GM18505 (cell line): ENCODE measurements at regions not wholly inside any gene's neighbourhood (a gene's known extent, or its start where the extent isn't known, plus 50 kb on each side); places are given as distances from the start of the nearest gene placed in this dataset.
"Not testable (repeated sequence)": the region's sequence is repeated elsewhere in the genome, so short reads cannot be mapped to it uniquely, and the experiment has no call there.

Experiments
- ATAC-seq: cut with Tn5 transposase; IDR thresholded peaks from one replicate; pipeline ENCODE4 v1.9.1; 2021; ENCODE audit not compliant: unreplicated experiment

DNA sequence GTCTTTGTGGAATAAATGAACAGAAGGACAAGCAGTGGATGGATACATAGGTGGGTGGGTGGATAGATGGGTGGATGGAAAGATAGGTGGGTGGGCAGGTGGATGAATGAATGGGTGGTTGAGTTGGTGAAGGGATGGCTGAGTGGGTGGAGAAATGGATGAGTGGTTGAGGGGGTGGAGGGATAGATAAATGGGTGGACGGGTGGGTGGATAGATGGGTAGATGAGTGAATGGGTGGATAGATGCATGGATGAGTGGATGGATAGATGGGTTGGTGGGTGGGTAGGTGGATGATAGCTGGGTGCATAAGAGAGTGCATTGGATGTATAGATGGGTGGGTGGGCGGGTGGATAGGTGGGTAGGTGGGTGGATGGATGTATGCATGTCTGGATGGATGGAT, 63.5 kb downstream of the UNC93B1 start:
- not testable (repeated sequence) for ATAC-seq

- not testable (repeated sequence) for ATAC-seq
Measured at GRCh38 chr11:67938964-67939363, 64.9 kb downstream of the UNC93B1 start.

- not testable (repeated sequence) for ATAC-seq
Measured at GRCh38 chr11:67938371-67938770, 65.5 kb downstream of the UNC93B1 start.

GRCh38 chr11:67923565-67923964, 80.3 kb downstream of the UNC93B1 start:
- ATAC-seq = not testable (repeated sequence)

- ATAC-seq = not testable (repeated sequence)
Measured at GRCh38 chr11:67920546-67920945, 83.4 kb downstream of the UNC93B1 start.

- ATAC-seq = not testable (repeated sequence)
Measured at GRCh38 chr11:67912184-67912583, 91.7 kb downstream of the UNC93B1 start.

DNA sequence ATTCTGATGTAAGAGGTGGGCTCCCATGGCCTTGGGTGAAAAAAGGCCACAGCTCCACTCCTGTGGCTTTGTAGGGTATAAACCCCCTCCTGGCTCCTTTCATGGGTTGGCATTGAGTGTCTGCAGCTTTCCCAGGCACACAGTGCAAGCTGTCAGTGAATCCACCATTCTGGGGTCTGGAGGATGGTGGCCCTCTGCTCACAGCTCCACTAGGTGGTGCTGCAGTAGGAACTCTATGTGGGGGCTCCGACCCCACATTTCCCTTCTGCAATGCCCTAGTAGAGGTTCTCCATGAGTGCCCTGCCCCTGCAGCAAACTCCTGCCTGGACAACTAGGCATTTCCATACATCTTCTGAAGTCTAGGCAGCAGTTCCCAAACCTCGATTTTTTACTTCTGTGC, 92.7 kb downstream of the UNC93B1 start:
- ATAC-seq = not testable (repeated sequence)

- not testable (repeated sequence) for ATAC-seq
Measured at GRCh38 chr11:67910803-67911202, 93.1 kb downstream of the UNC93B1 start.

DNA sequence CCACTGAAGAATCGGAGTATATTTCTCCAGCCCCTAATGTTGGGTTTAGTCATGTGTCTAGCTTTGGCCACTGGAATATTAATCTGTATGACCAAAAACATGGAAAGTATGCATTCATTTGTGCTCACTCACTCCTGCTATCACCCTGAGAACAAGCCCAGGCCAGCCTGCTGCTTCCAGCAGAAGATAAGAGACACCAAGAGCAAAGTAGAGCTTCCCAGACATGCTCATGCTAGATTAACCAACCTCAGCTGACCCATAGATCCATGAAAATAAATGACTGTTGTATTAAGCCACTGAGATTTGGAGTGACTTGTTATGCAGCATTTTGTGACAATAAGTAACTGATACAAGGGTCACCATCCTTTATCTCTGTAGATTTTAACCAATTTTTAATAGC, 96.9 kb downstream of the UNC93B1 start:
- ATAC-seq = not testable (repeated sequence)

GRCh38 chr11:67899462-67899861, 104.4 kb downstream of the UNC93B1 start:
- ATAC-seq = not testable (repeated sequence)

DNA sequence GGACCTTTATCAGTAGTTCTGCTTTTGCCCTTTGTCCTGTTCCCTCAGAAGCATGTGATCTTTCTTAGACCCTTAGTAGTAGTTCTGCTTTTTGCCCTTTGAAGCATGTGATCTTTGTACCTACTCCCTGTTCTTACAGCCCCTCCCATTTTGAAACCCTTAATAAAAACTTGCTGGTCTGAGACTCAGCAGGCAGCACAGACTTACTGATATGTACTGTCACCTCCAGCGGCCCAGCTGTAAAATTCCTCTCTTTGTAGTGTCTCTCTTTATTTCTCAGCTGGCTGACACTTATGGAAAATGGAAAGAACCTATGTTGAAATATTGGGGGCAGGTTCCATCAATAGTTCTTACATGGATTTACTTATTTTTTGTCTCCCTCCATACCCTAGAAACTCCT, 110.4 kb downstream of the UNC93B1 start:
- not testable (repeated sequence) for ATAC-seq

DNA sequence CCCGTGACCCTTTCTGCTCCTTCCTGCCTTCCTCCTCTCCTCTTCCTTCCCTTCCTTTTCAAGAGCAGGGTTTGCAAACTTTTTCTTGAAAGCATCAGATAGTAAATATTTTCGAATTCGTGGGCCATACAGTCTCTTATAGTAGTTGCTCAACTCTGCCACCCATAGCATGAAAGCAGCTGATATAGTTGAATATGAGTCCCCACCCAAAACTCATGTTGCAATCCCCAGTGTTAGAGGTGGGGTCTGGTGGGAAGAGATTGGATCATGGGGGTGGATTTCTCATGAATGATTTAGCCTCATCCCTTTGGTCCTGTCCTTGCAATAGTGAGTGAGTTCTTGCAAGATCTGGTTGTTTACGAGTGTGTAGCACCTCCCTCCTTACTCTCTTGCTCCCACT, 114.3 kb downstream of the UNC93B1 start:
- not testable (repeated sequence) for ATAC-seq

GRCh38 chr11:67888056-67888455, 115.8 kb downstream of the UNC93B1 start:
- ATAC-seq = not testable (repeated sequence)

DNA sequence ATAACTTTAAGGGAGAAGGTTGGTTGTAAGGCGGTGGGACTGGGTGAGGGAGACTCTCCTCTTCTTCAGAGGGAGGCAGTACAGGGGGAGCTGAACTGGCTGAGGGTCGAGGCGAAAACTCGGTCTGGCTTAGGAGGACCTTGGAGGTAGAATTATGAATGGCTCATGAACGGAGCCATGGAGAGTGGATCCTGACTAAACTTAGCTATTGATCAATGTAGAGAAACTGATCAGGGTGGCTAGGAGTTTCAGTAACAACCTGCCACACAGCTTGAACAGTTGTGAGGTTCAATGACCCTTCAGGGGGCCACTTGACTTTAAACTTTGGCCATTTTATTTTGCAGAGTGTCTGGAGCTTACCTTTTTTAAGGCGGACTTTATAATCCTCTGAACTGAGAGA, 117.2 kb downstream of the UNC93B1 start:
- not testable (repeated sequence) for ATAC-seq

DNA sequence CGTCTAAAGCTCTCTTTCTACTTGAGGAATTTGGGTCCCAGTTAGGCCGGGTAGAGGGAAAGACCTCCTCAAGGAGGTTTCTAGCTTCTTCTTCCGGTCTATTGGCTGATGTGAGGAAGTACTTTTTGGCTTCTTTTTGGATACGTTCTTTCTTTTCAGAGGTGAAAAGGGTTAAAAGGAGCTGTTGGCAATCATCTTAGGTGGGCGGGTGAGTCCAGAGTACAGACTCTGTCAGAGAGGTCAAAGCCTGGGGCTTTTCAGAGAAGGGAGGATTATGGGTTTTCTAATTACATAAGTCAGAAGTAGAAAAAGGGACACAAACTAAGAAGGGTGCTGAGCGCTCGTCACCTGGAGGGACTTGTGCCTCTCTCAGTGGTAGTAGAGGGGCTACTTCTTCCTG, 117.7 kb downstream of the UNC93B1 start:
- not testable (repeated sequence) for ATAC-seq

GRCh38 chr11:67885574-67885973, 118.3 kb downstream of the UNC93B1 start:
- ATAC-seq = not testable (repeated sequence)

- not testable (repeated sequence) for ATAC-seq
Measured at GRCh38 chr11:67884761-67885558, 118.9 kb downstream of the UNC93B1 start.

DNA sequence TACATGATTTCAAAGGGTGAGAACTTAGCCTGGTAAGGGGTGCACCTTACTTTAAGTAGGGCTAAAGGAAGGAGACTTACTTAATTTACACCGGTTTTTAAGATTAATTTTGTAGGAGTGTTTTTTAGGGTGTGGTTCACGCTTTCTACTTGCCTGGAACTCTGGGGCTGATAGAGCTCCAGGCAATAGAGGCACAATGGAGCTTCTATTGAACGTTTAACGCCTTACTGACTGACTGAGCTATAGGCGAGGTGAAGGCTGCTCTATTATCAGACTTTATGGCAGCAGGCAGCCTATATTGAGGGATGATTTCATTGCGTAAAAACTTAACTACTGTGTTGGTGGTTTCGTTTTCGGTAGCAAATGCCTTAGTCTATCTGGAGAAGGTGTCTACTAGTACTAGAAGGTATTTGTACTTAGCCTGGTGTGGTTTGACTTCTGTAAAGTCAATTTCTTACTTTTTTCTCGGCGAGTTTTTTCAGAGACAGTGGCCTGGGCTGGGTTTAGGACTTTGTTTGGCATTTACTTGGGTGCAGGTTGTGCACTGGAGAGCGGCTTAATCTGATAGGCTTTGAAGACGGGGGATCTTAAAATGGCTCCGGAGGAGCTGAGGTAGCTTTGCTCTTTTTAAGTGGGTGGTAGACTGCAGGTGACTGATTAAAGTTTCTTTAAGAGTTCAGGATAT, 119.7 kb downstream of the UNC93B1 start:
- ATAC-seq = not testable (repeated sequence)

DNA sequence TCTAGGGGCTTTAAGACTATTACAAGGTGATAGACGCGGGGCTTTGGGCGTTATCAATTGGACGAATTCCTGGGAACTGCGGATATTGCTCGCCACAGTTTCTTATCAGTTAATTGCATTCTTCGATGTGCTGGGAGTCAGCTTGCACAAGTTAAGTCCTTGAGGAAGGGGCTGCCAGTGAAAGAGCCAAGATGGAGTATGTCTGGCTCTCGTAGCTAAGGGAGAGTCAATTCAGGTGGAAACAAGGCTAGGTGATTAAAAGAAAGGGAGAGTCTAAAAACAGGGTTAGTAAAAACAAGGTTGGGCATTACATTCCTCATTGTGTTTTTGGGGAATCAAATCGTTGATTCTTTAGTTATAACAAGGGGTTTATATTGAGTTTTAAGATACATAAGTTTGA, 121.6 kb downstream of the UNC93B1 start:
- ATAC-seq = not testable (repeated sequence)

DNA sequence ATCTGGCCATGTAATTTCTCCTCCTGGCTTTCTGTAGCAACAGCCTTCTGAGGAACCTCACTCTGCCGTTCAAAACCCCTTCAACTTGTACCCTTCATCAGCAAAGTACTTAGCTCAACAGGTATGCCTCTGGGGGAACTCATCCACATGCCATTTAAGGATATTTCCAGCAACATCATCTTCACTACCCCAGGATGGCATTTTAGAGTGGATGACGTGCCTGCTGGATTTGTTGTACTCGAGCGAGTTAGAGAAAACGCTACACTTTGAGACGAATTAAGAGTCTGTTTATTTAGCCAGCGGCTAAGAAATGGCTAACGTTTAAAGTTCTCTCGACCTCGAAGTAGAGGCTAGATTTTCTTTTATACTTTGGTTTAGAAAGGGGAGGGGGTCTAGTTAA, 122.1 kb downstream of the UNC93B1 start:
- not testable (repeated sequence) for ATAC-seq

DNA sequence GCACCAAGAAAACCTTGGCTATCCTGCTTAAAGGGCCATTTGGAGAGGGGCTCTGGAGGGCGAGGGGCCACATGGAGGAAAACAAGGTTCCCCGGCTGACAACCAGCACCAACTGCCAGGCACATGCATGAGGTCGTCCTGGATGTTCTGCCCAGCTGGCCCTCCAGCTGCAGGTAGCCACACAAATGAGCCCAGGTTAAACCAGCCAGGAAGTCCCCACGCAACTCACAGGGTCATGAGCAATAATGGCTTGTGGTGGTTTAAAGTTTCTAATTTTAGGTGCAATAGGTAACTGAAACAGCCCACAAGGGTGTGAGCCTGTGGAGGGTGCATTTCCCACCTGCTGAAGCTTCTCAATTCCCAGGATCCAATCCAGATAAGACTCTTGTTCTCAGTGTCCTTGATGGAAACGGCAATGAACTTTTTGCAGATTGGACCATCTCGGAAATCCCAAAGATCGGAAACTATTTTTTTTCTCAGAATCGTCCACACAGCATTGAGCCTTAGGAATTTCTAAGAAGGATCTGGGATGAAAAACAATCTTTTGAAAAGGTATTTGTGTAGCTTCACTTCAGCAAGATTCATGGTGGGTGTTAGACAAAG, 123.2 kb downstream of the UNC93B1 start:
- ATAC-seq = not testable (repeated sequence)
